GM18858 (cell line): ENCODE measurements at regions not wholly inside any gene's neighbourhood (a gene's known extent, or its start where the extent isn't known, plus 50 kb on each side); places are given as distances from the start of the nearest gene placed in this dataset.
"Not testable (repeated sequence)": the region's sequence is repeated elsewhere in the genome, so short reads cannot be mapped to it uniquely, and the experiment has no call there.

Experiments
- ATAC-seq: cut with Tn5 transposase; IDR thresholded peaks from one replicate; pipeline ENCODE4 v1.9.1; 2021; ENCODE audit not compliant: unreplicated experiment

- ATAC-seq, result no peak
Observed at GRCh38 chr2:51846018-51846417, 814.1 kb upstream of the NRXN1 start.

- no peak for ATAC-seq
Observed at GRCh38 chr2:51844596-51844995, 812.7 kb upstream of the NRXN1 start.

GRCh38 chr2:51829477-51829876 is 797.5 kb upstream of the NRXN1 start:
- no peak for ATAC-seq

GRCh38 chr2:51825823-51826222 is 793.9 kb upstream of the NRXN1 start:
- no peak for ATAC-seq

- no peak for ATAC-seq
Observed at GRCh38 chr2:51813247-51813646, 781.3 kb upstream of the NRXN1 start.

GRCh38 chr2:51812138-51812866 is 780.4 kb upstream of the NRXN1 start:
- no peak for ATAC-seq

GRCh38 chr2:51810197-51810596 is 778.3 kb upstream of the NRXN1 start:
- ATAC-seq, result no peak

- no peak for ATAC-seq
Observed at GRCh38 chr2:51807229-51807628, 775.3 kb upstream of the NRXN1 start.

- no peak for ATAC-seq
Observed at GRCh38 chr2:51795248-51795888, 763.4 kb upstream of the NRXN1 start.

GRCh38 chr2:51791496-51791895 is 759.6 kb upstream of the NRXN1 start:
- no peak for ATAC-seq

- ATAC-seq, result no peak
Observed at GRCh38 chr2:51790854-51791253, 758.9 kb upstream of the NRXN1 start.

GRCh38 chr2:51789918-51790317 is 758.0 kb upstream of the NRXN1 start:
- ATAC-seq, result no peak

- no peak for ATAC-seq
Observed at GRCh38 chr2:51782921-51783765, 751.2 kb upstream of the NRXN1 start.

GRCh38 chr2:51781691-51782090 is 749.8 kb upstream of the NRXN1 start:
- ATAC-seq, result no peak

- no peak for ATAC-seq
Observed at GRCh38 chr2:51780353-51780752, 748.4 kb upstream of the NRXN1 start.

- not testable (repeated sequence) for ATAC-seq
Observed at GRCh38 chr2:51779723-51780122, 747.8 kb upstream of the NRXN1 start.

- ATAC-seq, result no peak
Observed at GRCh38 chr2:51778806-51779205, 746.9 kb upstream of the NRXN1 start.

- ATAC-seq, result not testable (repeated sequence)
Observed at GRCh38 chr2:51774606-51775005, 742.7 kb upstream of the NRXN1 start.

GRCh38 chr2:51760441-51760840 is 728.5 kb upstream of the NRXN1 start:
- no peak for ATAC-seq

GRCh38 chr2:51758081-51758480 is 726.1 kb upstream of the NRXN1 start:
- ATAC-seq, result no peak

- ATAC-seq, result no peak
Observed at GRCh38 chr2:51734115-51734514, 702.2 kb upstream of the NRXN1 start.

GRCh38 chr2:51723691-51724090 is 691.8 kb upstream of the NRXN1 start:
- no peak for ATAC-seq
